Activated T-helper 1 cell treated with anti-CD3 and anti-CD28 coated beads, Interleukin-12 subunit alpha, Interleukin-12 subunit beta, Interleukin-2, Interleukin-4 antibody, amounts not matched to agents 30 ng/mL and 10 ng/mL and 1 ng/mL, durations not matched to agents 14 hours and 24 hours and 36 hours (primary cell): ENCODE measurements at regions not wholly inside any gene's neighbourhood (a gene's known extent, or its start where the extent isn't known, plus 50 kb on each side); places are given as distances from the start of the nearest gene placed in this dataset.

ENCODE experiments used
- DNase-seq: peaks from one replicate; pipeline ENCODE4 v3.0.0; 2021; ENCODE audit warnings: low spot score
- H3K27ac Mint-ChIP-seq: one replicate; pipeline ENCODE4 v1.8.0; 2021; ENCODE audit warnings: mild to moderate bottlenecking, mixed read lengths
- H3K27me3 Mint-ChIP-seq: one replicate; pipeline ENCODE4 v1.8.0; 2022; ENCODE audit warnings: mild to moderate bottlenecking, moderate library complexity, mixed read lengths; ENCODE audit not compliant: insufficient read depth
- H3K36me3 Mint-ChIP-seq: one replicate; pipeline ENCODE4 v1.8.0; 2021; ENCODE audit warnings: low read depth, mixed read lengths
- H3K4me1 Mint-ChIP-seq: one replicate; pipeline ENCODE4 v1.8.0; 2021; ENCODE audit warnings: low read depth, mixed read lengths
- H3K4me3 Mint-ChIP-seq: one replicate; pipeline ENCODE4 v1.8.0; 2021; ENCODE audit warnings: mild to moderate bottlenecking, moderate library complexity, mixed read lengths
- H3K9me3 Mint-ChIP-seq: one replicate; pipeline ENCODE4 v1.8.0; 2021; ENCODE audit warnings: mixed read lengths
- intact Hi-C: fragments of 100-400 bp; cut with micrococcal nuclease; formaldehyde crosslinking; loops from one replicate; pipeline ENCODE4 v1.15.1; 2024

- intact Hi-C loops = no loop called here
- no peak overlapping the region for H3K4me3 Mint-ChIP-seq
- H3K27me3 Mint-ChIP-seq = no peaks in the 10 kb centered on the region
- no peaks in the 10 kb centered on the region for H3K9me3 Mint-ChIP-seq
- H3K4me1 Mint-ChIP-seq = no peaks in the 10 kb centered on the region
- no peak overlapping the region for H3K27ac Mint-ChIP-seq
- no peaks in the 10 kb centered on the region for H3K36me3 Mint-ChIP-seq
- DNase-seq = no peak
Observed at GRCh38 chr2:23111263-23111662, 273.7 kb upstream of the KLHL29 start.

DNA sequence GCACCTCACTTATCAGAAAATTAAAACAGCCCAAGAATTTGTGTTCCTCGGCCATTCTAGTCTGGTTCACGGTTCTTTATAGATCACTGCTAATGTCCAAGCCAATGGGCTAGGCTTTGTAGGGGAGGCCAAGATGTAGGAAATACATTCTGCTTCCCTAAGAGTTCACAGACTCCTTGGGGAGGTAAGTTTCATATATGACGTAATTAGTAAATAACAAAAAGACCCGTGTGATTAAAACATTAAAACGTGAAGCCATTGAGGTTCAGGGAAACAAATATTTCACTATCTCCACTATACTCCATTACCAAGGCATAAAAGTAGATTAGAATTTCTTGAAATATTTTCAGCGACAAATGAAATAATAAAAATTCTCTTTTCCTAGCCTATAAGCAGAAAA lies 272.5 kb upstream of the KLHL29 start:
- no peak overlapping the region for H3K27ac Mint-ChIP-seq
- no peaks in the 10 kb centered on the region for H3K9me3 Mint-ChIP-seq
- no peak for DNase-seq
- intact Hi-C loops = no loop called here
- no peak overlapping the region for H3K4me3 Mint-ChIP-seq
- no peaks in the 10 kb centered on the region for H3K4me1 Mint-ChIP-seq
- no peaks in the 10 kb centered on the region for H3K36me3 Mint-ChIP-seq
- H3K27me3 Mint-ChIP-seq = no peaks in the 10 kb centered on the region

DNA sequence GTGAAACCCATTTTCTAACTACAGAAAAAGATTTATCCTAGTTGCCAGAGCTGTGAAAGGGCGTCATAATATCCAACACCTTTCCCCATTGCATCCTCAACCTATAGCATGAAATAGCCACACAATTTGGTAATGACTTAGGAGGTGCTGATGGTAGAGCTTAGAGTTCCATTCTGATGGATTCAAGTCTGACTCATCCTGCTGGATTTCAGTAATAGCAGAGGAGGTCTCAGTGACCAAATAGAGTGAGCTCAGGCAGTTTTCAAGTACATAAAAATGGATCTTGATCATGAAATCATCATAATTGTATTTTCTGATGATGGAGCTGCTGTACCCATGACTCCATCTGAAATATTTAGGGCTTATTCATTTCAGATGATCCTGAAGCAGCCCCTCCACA lies 270.7 kb upstream of the KLHL29 start:
- no peak overlapping the region for H3K27ac Mint-ChIP-seq
- H3K4me1 Mint-ChIP-seq = no peaks in the 10 kb centered on the region
- no peaks in the 10 kb centered on the region for H3K36me3 Mint-ChIP-seq
- intact Hi-C loops = no loop called here
- no peak for DNase-seq
- no peaks in the 10 kb centered on the region for H3K9me3 Mint-ChIP-seq
- H3K4me3 Mint-ChIP-seq = no peak overlapping the region
- no peaks in the 10 kb centered on the region for H3K27me3 Mint-ChIP-seq

GRCh38 chr2:23118313-23118712 lies 266.7 kb upstream of the KLHL29 start:
- Mint-ChIP-seq H3K4me3 (no peak overlapping the region), H3K36me3 (no peaks in the 10 kb centered on the region), H3K9me3 (no peaks in the 10 kb centered on the region), H3K27ac (no peak overlapping the region), H3K27me3 (peaks cover 2% of the 10 kb centered on the region), H3K4me1 (no peaks in the 10 kb centered on the region)
- intact Hi-C loops = no loop called here
- no peak for DNase-seq

DNA sequence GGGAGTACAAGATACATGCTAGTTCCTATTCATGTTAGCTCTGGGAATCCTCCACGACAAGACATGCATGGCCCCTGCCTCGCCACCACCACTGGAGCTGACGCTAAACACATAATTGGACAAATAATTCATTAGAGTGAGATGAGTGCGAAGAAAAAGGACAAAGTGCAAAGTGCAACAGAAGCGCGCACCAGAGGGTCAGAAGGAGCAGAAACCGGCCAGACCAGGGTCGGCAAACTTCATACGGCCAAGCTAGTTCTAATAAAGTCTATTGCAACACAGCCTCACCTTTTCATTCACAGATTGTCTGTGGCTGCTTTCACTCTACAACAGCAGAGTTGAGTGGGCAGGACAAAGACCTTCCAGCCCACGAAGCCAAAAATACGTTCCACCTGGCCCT lies 266.1 kb upstream of the KLHL29 start:
- Mint-ChIP-seq H3K9me3 (no peaks in the 10 kb centered on the region), H3K27me3 (peaks cover 2% of the 10 kb centered on the region), H3K27ac (no peak overlapping the region), H3K36me3 (no peaks in the 10 kb centered on the region), H3K4me3 (no peak overlapping the region), H3K4me1 (no peaks in the 10 kb centered on the region)
- no peak for DNase-seq
- intact Hi-C loops = no loop called here

DNA sequence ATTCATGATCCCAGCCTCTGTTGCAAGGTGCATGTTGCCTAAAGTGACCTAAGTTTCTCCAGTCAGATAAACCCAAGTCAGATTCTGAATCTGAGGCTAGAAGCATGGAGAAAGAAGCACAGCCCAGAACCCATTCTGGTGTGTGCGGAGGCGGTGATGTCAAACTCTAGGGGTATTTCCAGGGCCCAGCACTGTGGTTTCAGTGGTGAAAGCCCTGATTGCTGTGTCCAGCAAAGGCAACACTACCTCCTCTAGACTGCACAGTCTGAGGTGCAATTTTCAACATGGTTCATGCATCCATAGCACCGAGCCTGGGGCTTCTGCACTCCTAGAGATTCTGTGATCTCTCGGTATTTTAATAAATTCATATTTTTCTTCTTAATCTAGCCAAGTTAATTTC lies 264.8 kb upstream of the KLHL29 start:
- intact Hi-C loops = no loop called here
- DNase-seq = no peak
- Mint-ChIP-seq H3K27me3 (peaks cover 2% of the 10 kb centered on the region), H3K4me1 (no peaks in the 10 kb centered on the region), H3K9me3 (no peaks in the 10 kb centered on the region), H3K27ac (no peak overlapping the region), H3K36me3 (no peaks in the 10 kb centered on the region), H3K4me3 (no peak overlapping the region)

- Mint-ChIP-seq H3K9me3 (no peaks in the 10 kb centered on the region), H3K36me3 (no peaks in the 10 kb centered on the region), H3K4me3 (no peak overlapping the region), H3K27ac (no peak overlapping the region), H3K4me1 (no peaks in the 10 kb centered on the region), H3K27me3 (peaks cover 2% of the 10 kb centered on the region)
- no peak for DNase-seq
- intact Hi-C loops = no loop called here
Observed at GRCh38 chr2:23121968-23122648, 262.9 kb upstream of the KLHL29 start.

- Mint-ChIP-seq H3K4me1 (no peaks in the 10 kb centered on the region), H3K4me3 (no peak overlapping the region), H3K27me3 (peaks cover 2% of the 10 kb centered on the region), H3K36me3 (no peaks in the 10 kb centered on the region), H3K9me3 (no peaks in the 10 kb centered on the region), H3K27ac (no peak overlapping the region)
- no peak for DNase-seq
- intact Hi-C loops = no loop called here
Observed at GRCh38 chr2:23122681-23123215, 262.2 kb upstream of the KLHL29 start.

DNA sequence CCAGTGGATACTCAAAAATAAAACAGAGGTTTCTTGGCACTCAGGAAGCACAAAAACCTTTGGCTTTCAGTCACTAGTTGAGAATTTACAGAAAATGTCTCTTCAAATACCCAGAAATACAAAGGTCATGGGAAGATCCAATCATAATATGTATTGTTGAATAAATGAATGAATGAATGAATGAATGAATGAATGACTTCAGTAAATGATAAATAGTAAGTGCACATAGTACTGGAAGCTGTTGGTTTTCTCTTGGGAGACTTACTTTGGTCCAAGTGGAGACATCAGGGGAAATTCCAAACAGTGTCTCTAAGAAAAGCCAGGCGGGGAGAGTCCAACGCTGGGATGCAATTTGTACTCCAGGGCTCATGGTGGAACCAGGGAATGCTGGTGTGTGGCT lies 261.3 kb upstream of the KLHL29 start:
- H3K27ac Mint-ChIP-seq = no peak overlapping the region
- H3K36me3 Mint-ChIP-seq = no peaks in the 10 kb centered on the region
- H3K4me3 Mint-ChIP-seq = no peak overlapping the region
- DNase-seq = no peak
- intact Hi-C loops = no loop called here
- H3K9me3 Mint-ChIP-seq = no peaks in the 10 kb centered on the region
- peaks cover 2% of the 10 kb centered on the region for H3K27me3 Mint-ChIP-seq
- no peaks in the 10 kb centered on the region for H3K4me1 Mint-ChIP-seq

DNA sequence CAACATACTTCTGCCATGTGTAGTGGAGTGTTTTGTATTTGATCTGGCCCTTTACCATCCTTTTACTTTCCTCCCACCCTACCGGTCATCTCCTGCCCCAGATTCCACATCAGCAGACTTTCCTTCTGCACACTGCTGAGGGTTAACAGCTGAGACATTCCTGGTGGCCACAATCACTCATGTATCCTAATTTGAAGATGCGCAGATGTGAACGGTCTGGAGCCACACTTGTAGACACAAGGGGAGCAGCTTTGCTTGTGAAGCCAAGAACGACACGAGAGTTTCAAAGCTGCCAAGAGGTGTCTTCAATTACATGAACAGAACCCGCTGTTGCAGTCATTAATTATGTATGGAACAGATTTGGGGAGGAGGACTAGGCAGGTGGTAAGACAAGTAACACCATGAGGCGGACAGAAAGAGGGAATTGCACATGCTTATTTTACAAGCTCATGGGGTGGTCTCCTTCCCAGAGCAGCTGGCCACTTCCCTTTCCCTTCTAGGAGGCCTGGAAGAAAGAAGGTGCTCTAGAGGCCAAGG lies 260.7 kb upstream of the KLHL29 start:
- Mint-ChIP-seq H3K9me3 (no peaks in the 10 kb centered on the region), H3K27ac (no peak overlapping the region), H3K4me1 (no peaks in the 10 kb centered on the region), H3K4me3 (no peak overlapping the region), H3K36me3 (no peaks in the 10 kb centered on the region), H3K27me3 (peaks cover 2% of the 10 kb centered on the region)
- intact Hi-C loops = no loop called here
- no peak for DNase-seq

GRCh38 chr2:23127465-23127864 lies 257.5 kb upstream of the KLHL29 start:
- intact Hi-C loops = no loop called here
- H3K27me3 Mint-ChIP-seq = no peaks in the 10 kb centered on the region
- no peak overlapping the region for H3K27ac Mint-ChIP-seq
- H3K4me1 Mint-ChIP-seq = no peaks in the 10 kb centered on the region
- no peak overlapping the region for H3K4me3 Mint-ChIP-seq
- H3K9me3 Mint-ChIP-seq = no peaks in the 10 kb centered on the region
- no peak for DNase-seq
- no peaks in the 10 kb centered on the region for H3K36me3 Mint-ChIP-seq

- Mint-ChIP-seq H3K36me3 (no peaks in the 10 kb centered on the region), H3K27ac (no peak overlapping the region), H3K9me3 (no peaks in the 10 kb centered on the region), H3K4me3 (no peak overlapping the region), H3K4me1 (no peaks in the 10 kb centered on the region), H3K27me3 (no peaks in the 10 kb centered on the region)
- intact Hi-C loops = no loop called here
- no peak for DNase-seq
Observed at GRCh38 chr2:23128684-23129292, 256.2 kb upstream of the KLHL29 start.

DNA sequence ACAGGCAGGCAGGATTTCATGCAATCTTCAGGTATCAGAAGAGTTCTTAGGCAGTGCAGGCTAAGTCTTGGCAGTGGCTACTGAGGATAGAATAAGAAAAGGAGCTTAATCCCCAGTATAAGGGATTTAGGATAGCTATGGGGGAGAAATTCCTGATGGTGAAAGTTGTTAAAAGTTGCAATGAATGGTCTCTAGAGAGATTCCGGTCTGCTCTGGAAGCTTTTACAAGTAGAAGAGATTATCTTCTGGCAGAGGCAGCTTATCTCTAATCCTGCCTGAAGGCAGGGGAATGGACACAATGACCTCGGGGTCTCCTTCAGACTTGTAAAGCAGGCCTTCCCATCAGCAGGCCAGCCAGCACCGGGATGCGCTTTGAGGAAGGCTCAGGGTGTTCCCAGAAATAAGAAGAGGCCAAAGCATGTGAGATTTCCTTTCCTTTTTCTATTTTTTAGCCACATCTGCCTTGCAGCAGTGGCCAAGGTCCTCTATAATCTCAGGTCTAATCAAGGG lies 253.9 kb upstream of the KLHL29 start:
- intact Hi-C loops = no loop called here
- Mint-ChIP-seq H3K27ac (no peak overlapping the region), H3K4me3 (no peak overlapping the region), H3K9me3 (no peaks in the 10 kb centered on the region), H3K27me3 (peaks cover 2% of the 10 kb centered on the region), H3K4me1 (no peaks in the 10 kb centered on the region), H3K36me3 (no peaks in the 10 kb centered on the region)
- DNase-seq = no peak
